Neuronal stem cell (in vitro differentiated cells): ENCODE measurements at regions not wholly inside any gene's neighbourhood (a gene's known extent, or its start where the extent isn't known, plus 50 kb on each side); places are given as distances from the start of the nearest gene placed in this dataset.

Source experiments
- DNase-seq: peaks from one replicate; pipeline ENCODE4 v3.0.0-alpha.2; 2013; ENCODE audit warnings: low spot score
- H2AFZ ChIP-seq: one replicate; pipeline ENCODE4 v1.6.1; 2013; ENCODE audit warnings: mild to moderate bottlenecking, low read length, inconsistent platforms
- H2AK5ac ChIP-seq: 2 replicates; pipeline ENCODE4 v1.6.1; 2013; ENCODE audit warnings: low read depth, mild to moderate bottlenecking, inconsistent platforms, low read length, moderate library complexity, mixed read lengths
- H2BK120ac ChIP-seq: 2 replicates; pipeline ENCODE4 v1.6.1; 2013; ENCODE audit warnings: low read depth, mild to moderate bottlenecking, inconsistent platforms, low read length, moderate library complexity, mixed read lengths
- H2BK12ac ChIP-seq: one replicate; pipeline ENCODE4 v1.6.1; 2013; ENCODE audit warnings: low read length, inconsistent platforms
- H2BK15ac ChIP-seq: 2 replicates; pipeline ENCODE4 v1.6.1; 2013; ENCODE audit warnings: mild to moderate bottlenecking, low read length, inconsistent platforms, mixed read lengths
- H2BK5ac ChIP-seq: one replicate; pipeline ENCODE4 v1.6.1; 2013; ENCODE audit warnings: inconsistent platforms, mild to moderate bottlenecking, low read length, moderate library complexity
- H3K14ac ChIP-seq: one replicate; pipeline ENCODE4 v1.6.1; 2013; ENCODE audit warnings: low read length, inconsistent platforms
- H3K18ac ChIP-seq: 2 replicates; pipeline ENCODE4 v1.6.1; 2013; ENCODE audit warnings: low read length, inconsistent platforms
- H3K23ac ChIP-seq: 2 replicates; pipeline ENCODE4 v1.6.1; 2013; ENCODE audit warnings: low read depth, mild to moderate bottlenecking, mixed read lengths, low read length, inconsistent platforms; ENCODE audit not compliant: poor library complexity
- H3K27ac ChIP-seq: replicated peaks from 3 replicates; pipeline ENCODE4 v1.5.1; 2013; ENCODE audit warnings: low read length, inconsistent platforms
- H3K27me3 ChIP-seq, 3 experiments: 2 replicates each; pipeline ENCODE4 v1.6.1; 2013; ENCODE audit warnings: low read length in 3 of 3, mild to moderate bottlenecking in 2 of 3, inconsistent platforms in 1 of 3, low read depth in 1 of 3, mixed read lengths in 1 of 3, moderate library complexity in 1 of 3; ENCODE audit not compliant: control insufficient read depth in 3 of 3, insufficient read depth in 3 of 3
- H3K36me3 ChIP-seq, 2 donors: replicated peaks in 1 of 2; 2 replicates each; pipeline ENCODE4 v1.6.1; 2013; ENCODE audit warnings: low read length in 2 of 2; ENCODE audit not compliant: control insufficient read depth in 2 of 2, insufficient read depth in 2 of 2
- H3K4ac ChIP-seq: 2 replicates; pipeline ENCODE4 v1.6.1; 2013; ENCODE audit warnings: inconsistent platforms, mild to moderate bottlenecking, low read length, moderate library complexity
- H3K4me1 ChIP-seq, 2 donors: 1 replicate in 1 of 2; 2 replicates in 1 of 2; pipeline ENCODE4 v1.6.1; 2013; ENCODE audit warnings: low read length in 2 of 2, low read depth in 1 of 2; ENCODE audit not compliant: control insufficient read depth in 2 of 2, insufficient read depth in 1 of 2
- H3K4me2 ChIP-seq: one replicate; pipeline ENCODE4 v1.6.1; 2013; ENCODE audit warnings: mild to moderate bottlenecking, low read length, inconsistent platforms; ENCODE audit not compliant: insufficient read depth, poor library complexity, severe bottlenecking
- H3K4me3 ChIP-seq, 2 donors: 2 replicates each; pipeline ENCODE4 v1.5.1; 2013; ENCODE audit warnings: low read length in 2 of 2, mild to moderate bottlenecking in 2 of 2, inconsistent platforms in 1 of 2, moderate library complexity in 1 of 2
- H3K79me1 ChIP-seq: one replicate; pipeline ENCODE4 v1.6.1; 2013; ENCODE audit warnings: low read depth, mild to moderate bottlenecking, inconsistent platforms, low read length, moderate library complexity
- H3K9ac ChIP-seq: one replicate; pipeline ENCODE4 v1.6.1; 2013; ENCODE audit warnings: mild to moderate bottlenecking, low read depth, low read length, inconsistent platforms; ENCODE audit not compliant: poor library complexity
- H3K9me3 ChIP-seq, 2 donors: replicated peaks in 1 of 2; 2 replicates each; pipeline versions ENCODE3 to v1.6.1; 2013; ENCODE audit warnings: low read length in 2 of 2, mild to moderate bottlenecking in 2 of 2, inconsistent platforms in 1 of 2, low read depth in 1 of 2, mixed read lengths in 1 of 2, moderate library complexity in 1 of 2; ENCODE audit not compliant: control insufficient read depth in 2 of 2, insufficient read depth in 1 of 2
- H4K8ac ChIP-seq: one replicate; pipeline ENCODE4 v1.6.1; 2013; ENCODE audit warnings: low read depth, mild to moderate bottlenecking, inconsistent platforms, low read length, moderate library complexity
- H4K91ac ChIP-seq: one replicate; pipeline ENCODE4 v1.6.1; 2013; ENCODE audit warnings: low read length, low read depth, mild to moderate bottlenecking, inconsistent platforms; ENCODE audit not compliant: poor library complexity
- WGBS, 2 donors: extraction: QIAGEN DNeasy Blood & Tissue Kit; methylation state at CpG; one replicate each; pipeline ENCODE4 v1.1.7; 2013; ENCODE audit warnings: missing lambda C conversion rate in 2 of 2, mixed read lengths in 1 of 2; ENCODE audit not compliant: insufficient read length in 2 of 2, insufficient replicate concordance in 1 of 2; ENCODE audit errors: extremely low coverage in 2 of 2; 5-methylcytosine and 5-hydroxymethylcytosine counted together

DNA sequence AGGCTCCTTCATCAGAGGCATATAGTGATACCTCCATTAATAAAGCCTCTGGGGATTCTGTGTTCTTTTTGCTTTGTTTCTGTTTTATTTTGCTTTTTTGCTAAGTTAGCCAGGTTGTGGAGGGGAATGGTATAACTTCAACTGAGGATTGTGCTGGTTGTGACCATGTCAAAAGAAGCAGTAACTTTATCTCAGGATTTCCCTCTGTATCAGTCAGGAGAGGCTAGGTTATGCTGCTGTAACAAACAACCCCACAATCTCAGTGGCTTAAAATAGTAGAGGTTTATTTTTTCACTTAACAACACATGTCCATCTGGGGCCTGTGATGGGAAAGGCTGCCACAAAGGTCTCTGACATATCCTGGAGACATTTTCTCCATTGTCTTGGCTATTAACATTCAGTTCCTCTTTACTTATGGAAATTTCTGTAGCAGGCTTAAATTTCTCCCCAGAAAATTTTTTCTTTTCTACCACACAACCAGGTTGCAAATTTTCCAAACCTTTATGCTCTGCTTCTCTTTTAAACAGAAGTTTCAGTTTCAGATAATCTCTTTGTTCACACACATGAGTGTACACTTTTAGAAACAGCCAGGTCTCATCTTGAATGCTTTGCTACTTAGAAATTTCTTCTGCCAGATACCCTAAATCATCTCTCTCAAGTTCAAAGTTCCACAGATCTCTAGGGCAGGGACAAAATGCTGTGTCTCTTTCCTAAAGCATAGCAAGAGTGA, 64.7 kb downstream of the UCHL1 start:
- no peak overlapping the region for H4K91ac ChIP-seq
- H2BK120ac ChIP-seq: no peak overlapping the region
- H3K27ac ChIP-seq: no peak overlapping the region
- H3K23ac ChIP-seq: no peak overlapping the region
- no peak overlapping the region for H3K4me2 ChIP-seq
- no peak overlapping the region for H3K18ac ChIP-seq
- no peak overlapping the region for H2BK12ac ChIP-seq
- H2BK5ac ChIP-seq: no peak overlapping the region
- DNase-seq: no peak
- no peak overlapping the region for H4K8ac ChIP-seq
- H3K79me1 ChIP-seq: no peaks in the 10 kb centered on the region
- H3K36me3 ChIP-seq: no peaks in the 10 kb centered on the region
- H3K27me3 ChIP-seq: peaks cover 0 to 2% (median 0%) of the 10 kb centered on the region in 3 experiments
- no peak overlapping the region for H3K9ac ChIP-seq
- no peak overlapping the region for H2AK5ac ChIP-seq
- no peak overlapping the region for H3K14ac ChIP-seq
- no peak overlapping the region for H2AFZ ChIP-seq
- no peak overlapping the region for H3K4me3 ChIP-seq
- H2BK15ac ChIP-seq: no peak overlapping the region
- H3K4ac ChIP-seq: no peak overlapping the region
- peaks cover 6 to 9% of the 10 kb centered on the region in 2 donors for H3K4me1 ChIP-seq
- H3K9me3 ChIP-seq: peaks cover 0 to 3% of the 10 kb centered on the region in 2 donors

DNA sequence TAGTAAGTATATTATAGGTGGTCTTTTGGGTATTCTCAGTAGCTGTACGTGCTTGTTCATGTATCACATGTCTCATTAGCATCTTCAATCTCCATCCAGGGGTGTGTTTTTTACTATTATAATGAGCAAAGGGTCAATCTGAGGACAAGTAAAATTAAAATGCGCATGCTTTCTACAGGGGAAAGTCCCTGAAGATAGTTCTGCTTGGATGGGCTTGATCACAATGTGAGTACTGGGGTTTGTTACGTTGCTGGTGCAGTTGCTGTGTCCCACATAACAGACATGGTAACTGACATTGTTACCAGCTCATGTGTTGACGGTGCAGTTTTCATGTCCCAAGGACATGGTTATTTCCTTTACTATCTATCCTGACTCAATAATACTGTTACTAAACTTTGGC, 65.9 kb downstream of the UCHL1 start:
- Histone ChIP-seq H3K4me3 (no peak overlapping the region), H3K36me3 (no peaks in the 10 kb centered on the region), H3K79me1 (no peaks in the 10 kb centered on the region), H3K9ac (no peak overlapping the region), H2BK120ac (no peak overlapping the region), H3K4me1 (peaks cover 6 to 11% of the 10 kb centered on the region in 2 donors), H3K23ac (no peak overlapping the region), H3K14ac (no peak overlapping the region), H4K8ac (no peak overlapping the region), H2BK5ac (no peak overlapping the region), H4K91ac (no peak overlapping the region), H2AK5ac (no peak overlapping the region), H3K9me3 (peaks cover 0 to 3% of the 10 kb centered on the region in 2 donors), H3K4me2 (no peak overlapping the region), H2BK15ac (no peak overlapping the region), H3K27ac (no peak overlapping the region), H3K27me3 (peaks cover 0 to 2% (median 0%) of the 10 kb centered on the region in 3 experiments), H3K4ac (no peak overlapping the region), H2BK12ac (no peak overlapping the region), H2AFZ (no peak overlapping the region), H3K18ac (no peak overlapping the region)
- WGBS, 2 donors: no CpG with 5 or more reads among the region's 4 CpGs
- DNase-seq: no peak

DNA sequence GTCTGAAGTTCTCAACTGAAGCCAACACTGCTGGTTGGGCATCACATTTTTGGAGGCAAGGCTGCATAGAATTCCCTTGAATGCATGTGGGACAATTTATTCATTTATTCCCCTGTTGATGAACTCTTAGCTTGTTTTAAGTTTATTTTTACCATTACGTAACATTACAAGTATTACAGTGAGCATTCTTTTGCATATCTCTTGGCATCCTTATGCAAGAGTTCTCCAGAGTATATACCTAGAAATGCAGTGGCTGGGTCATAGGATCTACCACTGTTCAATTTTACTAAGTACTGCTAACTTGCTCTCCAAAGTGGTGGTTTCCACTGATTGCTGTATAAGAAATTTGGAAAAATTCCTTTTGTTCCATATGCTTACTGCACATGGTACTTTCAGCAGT, 66.5 kb downstream of the UCHL1 start:
- H3K9ac ChIP-seq: no peak overlapping the region
- no peaks in the 10 kb centered on the region for H3K36me3 ChIP-seq
- H2BK15ac ChIP-seq: no peak overlapping the region
- H3K27ac ChIP-seq: no peak overlapping the region
- H3K27me3 ChIP-seq: peaks cover 0 to 2% (median 0%) of the 10 kb centered on the region in 3 experiments
- H3K14ac ChIP-seq: no peak overlapping the region
- no peak overlapping the region for H4K91ac ChIP-seq
- DNase-seq: no peak
- no peak overlapping the region for H2BK12ac ChIP-seq
- H3K4me3 ChIP-seq: no peak overlapping the region
- no peaks in the 10 kb centered on the region for H3K79me1 ChIP-seq
- peaks cover 0 to 3% of the 10 kb centered on the region in 2 donors for H3K9me3 ChIP-seq
- H3K4ac ChIP-seq: no peak overlapping the region
- H3K18ac ChIP-seq: no peak overlapping the region
- H3K4me2 ChIP-seq: no peak overlapping the region
- H2BK5ac ChIP-seq: no peak overlapping the region
- peaks cover 6 to 11% of the 10 kb centered on the region in 2 donors for H3K4me1 ChIP-seq
- H2BK120ac ChIP-seq: no peak overlapping the region
- WGBS, 2 donors: no CpG with 5 or more reads among the region's 1 CpG
- no peak overlapping the region for H2AFZ ChIP-seq
- no peak overlapping the region for H2AK5ac ChIP-seq
- H3K23ac ChIP-seq: no peak overlapping the region
- H4K8ac ChIP-seq: no peak overlapping the region

DNA sequence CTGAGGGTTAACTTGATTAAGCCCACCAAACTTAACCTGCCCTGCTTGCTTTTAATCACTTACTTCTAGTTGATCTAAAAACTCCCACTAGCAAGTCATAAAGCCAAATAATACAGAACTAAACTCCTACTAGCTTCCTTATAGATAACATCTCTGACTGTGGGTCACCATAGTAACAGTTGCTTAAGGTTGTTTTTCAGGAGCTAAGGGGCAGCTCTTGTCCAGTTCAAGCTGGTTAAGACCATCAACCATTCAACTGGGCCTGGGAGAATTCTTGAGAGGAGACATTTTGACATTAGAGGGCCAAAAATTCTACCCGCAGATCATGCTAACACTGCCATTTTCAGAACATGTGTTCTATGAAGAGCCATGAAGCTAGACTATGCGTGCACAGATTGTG, 67.0 kb downstream of the UCHL1 start:
- Histone ChIP-seq H2BK5ac (no peak overlapping the region), H3K18ac (no peak overlapping the region), H3K27ac (no peak overlapping the region), H2BK15ac (no peak overlapping the region), H3K4me2 (no peak overlapping the region), H2BK120ac (no peak overlapping the region), H3K36me3 (no peaks in the 10 kb centered on the region), H4K91ac (no peak overlapping the region), H3K14ac (no peak overlapping the region), H3K4me3 (no peak overlapping the region), H3K9me3 (peaks cover 0 to 3% of the 10 kb centered on the region in 2 donors), H3K23ac (no peak overlapping the region), H2AK5ac (no peak overlapping the region), H3K27me3 (peaks cover 0 to 1% (median 0%) of the 10 kb centered on the region in 3 experiments), H3K4ac (no peak overlapping the region), H3K79me1 (no peaks in the 10 kb centered on the region), H2BK12ac (no peak overlapping the region), H3K4me1 (peaks cover 6 to 11% of the 10 kb centered on the region in 2 donors), H4K8ac (no peak overlapping the region), H3K9ac (no peak overlapping the region), H2AFZ (peak overlapping the region; percentile 74)
- no CpG with 5 or more reads among the region's 2 CpGs for WGBS, 2 donors
- DNase-seq: no peak
